ENCODE measurements at regions not wholly inside any gene's neighbourhood (a gene's known extent, or its start where the extent isn't known, plus 50 kb on each side); places are given as distances from the start of the nearest gene placed in this dataset.

DNA sequence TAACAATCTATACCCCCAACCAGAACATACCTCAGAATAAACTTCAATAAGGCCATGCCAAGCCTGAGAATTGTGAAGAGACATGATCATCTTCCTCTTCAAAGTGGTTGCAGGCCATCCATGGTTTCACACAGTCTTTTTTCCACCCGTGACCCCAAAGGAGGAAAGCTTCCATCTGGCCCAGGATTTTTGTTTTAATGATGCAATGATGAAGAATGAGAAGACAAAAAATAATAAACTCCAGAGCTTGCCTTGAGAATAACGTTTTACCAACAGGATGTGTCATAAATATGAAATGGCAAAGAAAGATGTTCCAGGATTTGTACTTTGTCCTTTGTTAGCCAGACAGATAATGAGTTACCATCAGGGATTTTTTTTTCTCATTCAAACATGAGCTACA is 201.9 kb downstream of the WNT5A start:
- H3K4me3 ChIP-seq (ENCODE audit: low read length, poor library complexity, severe bottlenecking): no peak overlapping the region
- TF ChIP-seq, protein P1, sequence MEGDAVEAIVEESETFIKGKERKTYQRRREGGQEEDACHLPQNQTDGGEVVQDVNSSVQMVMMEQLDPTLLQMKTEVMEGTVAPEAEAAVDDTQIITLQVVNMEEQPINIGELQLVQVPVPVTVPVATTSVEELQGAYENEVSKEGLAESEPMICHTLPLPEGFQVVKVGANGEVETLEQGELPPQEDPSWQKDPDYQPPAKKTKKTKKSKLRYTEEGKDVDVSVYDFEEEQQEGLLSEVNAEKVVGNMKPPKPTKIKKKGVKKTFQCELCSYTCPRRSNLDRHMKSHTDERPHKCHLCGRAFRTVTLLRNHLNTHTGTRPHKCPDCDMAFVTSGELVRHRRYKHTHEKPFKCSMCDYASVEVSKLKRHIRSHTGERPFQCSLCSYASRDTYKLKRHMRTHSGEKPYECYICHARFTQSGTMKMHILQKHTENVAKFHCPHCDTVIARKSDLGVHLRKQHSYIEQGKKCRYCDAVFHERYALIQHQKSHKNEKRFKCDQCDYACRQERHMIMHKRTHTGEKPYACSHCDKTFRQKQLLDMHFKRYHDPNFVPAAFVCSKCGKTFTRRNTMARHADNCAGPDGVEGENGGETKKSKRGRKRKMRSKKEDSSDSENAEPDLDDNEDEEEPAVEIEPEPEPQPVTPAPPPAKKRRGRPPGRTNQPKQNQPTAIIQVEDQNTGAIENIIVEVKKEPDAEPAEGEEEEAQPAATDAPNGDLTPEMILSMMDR (conservative IDR thresholded peaks at IDR 0.05; ENCODE audit: low read length): no peak
- TF ChIP-seq EZH2phosphoT487 (IDR thresholded peaks at IDR 0.05; ENCODE audit: borderline replicate concordance): no peak
- H3K9me3 ChIP-seq (ENCODE audit: insufficient read depth, low read depth, low read length): no peaks in the 10 kb centered on the region
- H3K4me2 ChIP-seq (ENCODE audit: low read depth, low read length, poor library complexity, severe bottlenecking): no peak overlapping the region
- H3F3A ChIP-seq (ENCODE audit: low read depth): no peaks in the 10 kb centered on the region
- H3K4me1 ChIP-seq (ENCODE audit: insufficient read depth, low read length, poor library complexity, severe bottlenecking): no peaks in the 10 kb centered on the region
- H3K36me3 ChIP-seq (ENCODE audit: insufficient read depth, low read length): no peaks in the 10 kb centered on the region
- no peaks in the 10 kb centered on the region for H4K20me1 ChIP-seq (ENCODE audit: insufficient read depth, low read length, poor library complexity, severe bottlenecking)
- H3K79me2 ChIP-seq (ENCODE audit: insufficient read depth, low read length): no peaks in the 10 kb centered on the region
- no peaks in the 10 kb centered on the region for H3K9me2 ChIP-seq (replicated peaks; ENCODE audit: low read depth, low read length)
- H3K9ac ChIP-seq (ENCODE audit: low read depth, low read length, poor library complexity, severe bottlenecking): no peak overlapping the region
- no peaks in the 10 kb centered on the region for H3K27me3 ChIP-seq (ENCODE audit: insufficient read depth, low read length, poor library complexity, severe bottlenecking)
- no peak overlapping the region for H2AFZ ChIP-seq (ENCODE audit: low read length)

DNA sequence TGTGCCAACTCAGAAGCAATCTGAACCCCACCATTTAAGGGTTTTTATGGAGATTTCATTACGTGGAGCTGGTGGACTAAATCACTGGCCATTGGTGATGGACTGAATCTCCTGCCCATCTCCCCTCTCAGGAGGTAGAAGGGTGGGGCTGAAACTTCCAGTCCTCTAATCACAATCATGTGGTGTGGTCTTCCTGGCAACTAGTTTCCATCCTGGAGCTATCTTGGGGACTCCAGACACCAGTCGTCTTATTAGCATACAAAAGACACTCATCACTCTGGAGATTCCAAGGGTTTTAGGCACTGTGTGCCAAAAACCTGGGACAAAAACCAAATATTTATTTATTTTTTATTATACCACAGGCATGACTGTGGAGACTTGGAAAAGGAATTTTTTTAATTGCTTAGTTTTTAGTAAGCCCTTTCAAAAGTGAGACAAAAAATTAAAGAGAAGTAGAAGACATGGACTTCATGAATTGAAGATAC is 203.6 kb downstream of the WNT5A start:
- H3K4me2 ChIP-seq (ENCODE audit: low read depth, low read length, poor library complexity, severe bottlenecking): no peak overlapping the region
- H3K9ac ChIP-seq (ENCODE audit: low read depth, low read length, poor library complexity, severe bottlenecking): no peak overlapping the region
- no peaks in the 10 kb centered on the region for H3K36me3 ChIP-seq (ENCODE audit: insufficient read depth, low read length)
- no peaks in the 10 kb centered on the region for H3K27me3 ChIP-seq (ENCODE audit: insufficient read depth, low read length, poor library complexity, severe bottlenecking)
- TF ChIP-seq, protein P1 (conservative IDR thresholded peaks at IDR 0.05; ENCODE audit: low read length): no peak
- no peak for TF ChIP-seq EZH2phosphoT487 (IDR thresholded peaks at IDR 0.05; ENCODE audit: borderline replicate concordance)
- no peaks in the 10 kb centered on the region for H4K20me1 ChIP-seq (ENCODE audit: insufficient read depth, low read length, poor library complexity, severe bottlenecking)
- H3K9me2 ChIP-seq (replicated peaks; ENCODE audit: low read depth, low read length): no peaks in the 10 kb centered on the region
- H3K9me3 ChIP-seq (ENCODE audit: insufficient read depth, low read depth, low read length): no peaks in the 10 kb centered on the region
- H3K79me2 ChIP-seq (ENCODE audit: insufficient read depth, low read length): no peaks in the 10 kb centered on the region
- no peak overlapping the region for H3K4me3 ChIP-seq (ENCODE audit: low read length, poor library complexity, severe bottlenecking)
- H3F3A ChIP-seq (ENCODE audit: low read depth): no peaks in the 10 kb centered on the region
- no peak overlapping the region for H2AFZ ChIP-seq (ENCODE audit: low read length)
- H3K4me1 ChIP-seq (ENCODE audit: insufficient read depth, low read length, poor library complexity, severe bottlenecking): no peaks in the 10 kb centered on the region

DNA sequence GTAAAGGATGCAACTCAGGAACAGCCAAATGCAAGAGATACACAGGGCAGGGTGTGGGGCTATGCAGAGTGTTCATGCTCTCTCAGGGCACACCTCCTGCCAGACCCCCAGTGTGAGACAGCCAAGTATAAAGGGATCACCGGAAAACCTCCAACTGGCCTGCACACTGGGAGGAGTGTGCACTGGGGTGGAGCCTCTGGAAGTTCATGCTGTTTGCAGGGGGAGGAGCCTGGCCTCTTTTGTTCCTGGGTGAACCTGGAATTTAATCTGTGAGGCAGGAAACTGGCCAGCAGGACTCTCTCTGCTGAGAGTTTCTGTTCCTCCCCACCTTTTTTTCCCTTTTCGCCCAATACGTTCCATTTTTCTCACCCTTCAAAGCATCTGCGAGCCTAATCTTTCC is 204.1 kb downstream of the WNT5A start:
- H3F3A ChIP-seq (ENCODE audit: low read depth): no peaks in the 10 kb centered on the region
- no peak overlapping the region for H2AFZ ChIP-seq (ENCODE audit: low read length)
- H3K79me2 ChIP-seq (ENCODE audit: insufficient read depth, low read length): no peaks in the 10 kb centered on the region
- H3K36me3 ChIP-seq (ENCODE audit: insufficient read depth, low read length): no peaks in the 10 kb centered on the region
- no peaks in the 10 kb centered on the region for H3K4me1 ChIP-seq (ENCODE audit: insufficient read depth, low read length, poor library complexity, severe bottlenecking)
- TF ChIP-seq, protein P1 (conservative IDR thresholded peaks at IDR 0.05; ENCODE audit: low read length): no peak
- TF ChIP-seq EZH2phosphoT487 (IDR thresholded peaks at IDR 0.05; ENCODE audit: borderline replicate concordance): no peak
- H3K27me3 ChIP-seq (ENCODE audit: insufficient read depth, low read length, poor library complexity, severe bottlenecking): no peaks in the 10 kb centered on the region
- no peaks in the 10 kb centered on the region for H3K9me2 ChIP-seq (replicated peaks; ENCODE audit: low read depth, low read length)
- H4K20me1 ChIP-seq (ENCODE audit: insufficient read depth, low read length, poor library complexity, severe bottlenecking): no peaks in the 10 kb centered on the region
- no peak overlapping the region for H3K9ac ChIP-seq (ENCODE audit: low read depth, low read length, poor library complexity, severe bottlenecking)
- no peak overlapping the region for H3K4me3 ChIP-seq (ENCODE audit: low read length, poor library complexity, severe bottlenecking)
- H3K4me2 ChIP-seq (ENCODE audit: low read depth, low read length, poor library complexity, severe bottlenecking): no peak overlapping the region
- no peaks in the 10 kb centered on the region for H3K9me3 ChIP-seq (ENCODE audit: insufficient read depth, low read depth, low read length)

Data from Loucy (cell line).